KMS-11 (cell line): ENCODE measurements at regions not wholly inside any gene's neighbourhood (a gene's known extent, or its start where the extent isn't known, plus 50 kb on each side); places are given as distances from the start of the nearest gene placed in this dataset.

Experiments
- H2AFZ ChIP-seq: fragments of 200-600 bp; sonication (generic); 2 replicates; pipeline ENCODE4 v1.6.1; 2016; ENCODE audit warnings: antibody characterized with exemption, mixed run types, low read depth
- H3K27ac ChIP-seq: fragments of 200-600 bp; sonication (generic); 2 replicates; pipeline ENCODE4 v1.6.1; 2016; ENCODE audit warnings: mild to moderate bottlenecking, mixed run types
- H3K27me3 ChIP-seq: fragments of 200-600 bp; sonication (generic); 2 replicates; pipeline ENCODE4 v1.6.1; 2017; ENCODE audit warnings: mild to moderate bottlenecking, low read depth, mixed run types, moderate library complexity; ENCODE audit not compliant: insufficient read depth
- H3K36me3 ChIP-seq: fragments of 200-600 bp; sonication (generic); 2 replicates; pipeline ENCODE4 v1.6.1; 2017; ENCODE audit warnings: mild to moderate bottlenecking, mixed run types; ENCODE audit not compliant: insufficient read depth
- H3K4me1 ChIP-seq: fragments of 200-600 bp; sonication (generic); 2 replicates; pipeline ENCODE4 v1.6.1; 2016; ENCODE audit warnings: mild to moderate bottlenecking, low read depth, mixed run types; ENCODE audit not compliant: poor library complexity, severe bottlenecking
- H3K4me2 ChIP-seq: fragments of 200-600 bp; sonication (generic); 2 replicates; pipeline ENCODE4 v1.7.0; 2016; ENCODE audit warnings: mild to moderate bottlenecking, mixed run types
- H3K4me3 ChIP-seq: fragments of 200-600 bp; sonication (generic); IDR thresholded peaks from 2 replicates; pipeline ENCODE4 v1.6.1; 2017; ENCODE audit warnings: low read depth, low read length, mixed read lengths; ENCODE audit not compliant: insufficient read depth
- H3K79me2 ChIP-seq: fragments of 200-600 bp; sonication (generic); 2 replicates; pipeline ENCODE4 v1.6.1; 2016; ENCODE audit warnings: low read depth, mixed run types; ENCODE audit not compliant: insufficient read depth
- H3K9ac ChIP-seq: fragments of 200-600 bp; sonication (generic); 2 replicates; pipeline ENCODE4 v1.6.1; 2016; ENCODE audit warnings: mild to moderate bottlenecking, mixed run types
- H4K20me1 ChIP-seq: fragments of 200-600 bp; sonication (generic); 2 replicates; pipeline ENCODE4 v1.6.1; 2016; ENCODE audit warnings: mild to moderate bottlenecking, mixed run types; ENCODE audit not compliant: insufficient read depth
- CTCF ChIP-seq: fragments of 200-600 bp; sonication (generic); conservative IDR thresholded peaks from 2 replicates; pipeline ENCODE4 v1.6.1; 2017; ENCODE audit warnings: low read depth, mild to moderate bottlenecking, antibody characterized with exemption, low read length, moderate library complexity, mixed read lengths

DNA sequence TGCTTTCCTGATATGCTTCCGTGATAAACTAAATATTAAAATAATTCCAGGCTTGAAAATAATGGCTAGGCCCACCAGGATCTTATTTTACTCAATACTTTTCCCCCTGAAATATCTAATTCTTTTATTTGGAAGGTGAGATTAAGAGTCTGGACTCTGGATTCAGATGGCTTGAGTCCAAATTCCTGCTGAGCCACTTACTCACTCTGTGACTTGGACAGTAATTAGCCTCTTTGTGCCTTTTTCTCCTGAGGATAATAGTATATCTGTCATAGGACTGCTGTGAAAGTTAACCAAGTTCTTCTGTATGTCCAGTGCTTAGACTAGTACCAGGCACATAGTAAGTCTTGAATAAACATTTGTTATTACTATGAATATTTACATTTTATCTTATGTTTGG, 127.3 kb upstream of the ERBB4 start:
- H3K79me2 ChIP-seq = no peaks in the 10 kb centered on the region
- H3K9ac ChIP-seq = no peak overlapping the region
- H3K4me2 ChIP-seq = no peak overlapping the region
- no peak for TF ChIP-seq CTCF
- H3K4me3 ChIP-seq = no peak overlapping the region
- no peak overlapping the region for H2AFZ ChIP-seq
- no peaks in the 10 kb centered on the region for H3K36me3 ChIP-seq
- H4K20me1 ChIP-seq = no peaks in the 10 kb centered on the region
- H3K27ac ChIP-seq = no peak overlapping the region
- H3K27me3 ChIP-seq = no peaks in the 10 kb centered on the region
- H3K4me1 ChIP-seq = no peaks in the 10 kb centered on the region

DNA sequence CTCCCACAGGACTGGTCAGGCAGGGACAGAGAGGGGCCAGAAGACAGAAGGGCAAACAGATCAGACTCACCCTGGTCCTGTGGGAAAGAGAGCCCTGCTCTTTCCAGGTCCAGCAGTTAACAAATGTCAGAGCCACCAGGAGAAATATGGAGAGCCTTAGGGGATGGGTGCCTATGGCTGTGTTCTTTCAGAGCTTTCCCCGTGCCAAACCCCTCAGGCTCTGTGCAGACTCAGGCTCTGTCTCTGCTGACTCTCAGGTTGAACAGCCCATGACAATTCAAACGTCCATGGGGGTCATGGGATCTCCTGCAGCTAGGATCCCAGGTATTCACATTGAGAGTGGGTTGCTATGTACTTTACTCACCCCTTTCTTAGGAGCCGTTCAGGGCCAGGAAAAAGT, 120.8 kb upstream of the ERBB4 start:
- no peaks in the 10 kb centered on the region for H3K4me1 ChIP-seq
- no peak overlapping the region for H3K9ac ChIP-seq
- no peak overlapping the region for H3K27ac ChIP-seq
- H2AFZ ChIP-seq = no peak overlapping the region
- H3K27me3 ChIP-seq = no peaks in the 10 kb centered on the region
- no peaks in the 10 kb centered on the region for H3K79me2 ChIP-seq
- H4K20me1 ChIP-seq = no peaks in the 10 kb centered on the region
- H3K4me3 ChIP-seq = no peak overlapping the region
- no peak overlapping the region for H3K4me2 ChIP-seq
- H3K36me3 ChIP-seq = no peaks in the 10 kb centered on the region
- TF ChIP-seq CTCF = no peak

GRCh38 chr2:212649646-212650045, 111.0 kb upstream of the ERBB4 start:
- no peaks in the 10 kb centered on the region for H3K79me2 ChIP-seq
- no peak overlapping the region for H3K4me2 ChIP-seq
- no peak overlapping the region for H2AFZ ChIP-seq
- no peaks in the 10 kb centered on the region for H3K27me3 ChIP-seq
- no peak for TF ChIP-seq CTCF
- H3K36me3 ChIP-seq = no peaks in the 10 kb centered on the region
- no peak overlapping the region for H3K9ac ChIP-seq
- no peak overlapping the region for H3K27ac ChIP-seq
- H3K4me1 ChIP-seq = peaks cover 5% of the 10 kb centered on the region
- H4K20me1 ChIP-seq = no peaks in the 10 kb centered on the region
- no peak overlapping the region for H3K4me3 ChIP-seq

- H2AFZ ChIP-seq = no peak overlapping the region
- peaks cover 5% of the 10 kb centered on the region for H3K4me1 ChIP-seq
- no peaks in the 10 kb centered on the region for H3K36me3 ChIP-seq
- no peaks in the 10 kb centered on the region for H3K79me2 ChIP-seq
- H3K4me3 ChIP-seq = no peak overlapping the region
- no peak overlapping the region for H3K4me2 ChIP-seq
- TF ChIP-seq CTCF = no peak
- no peak overlapping the region for H3K27ac ChIP-seq
- H3K27me3 ChIP-seq = no peaks in the 10 kb centered on the region
- H3K9ac ChIP-seq = no peak overlapping the region
- no peaks in the 10 kb centered on the region for H4K20me1 ChIP-seq
Observed at GRCh38 chr2:212646698-212647366, 108.2 kb upstream of the ERBB4 start.
